PC-9 (cell line): ENCODE measurements at regions not wholly inside any gene's neighbourhood (a gene's known extent, or its start where the extent isn't known, plus 50 kb on each side); places are given as distances from the start of the nearest gene placed in this dataset.

ENCODE experiments used
- CTCF ChIP-seq: fragments of 200-600 bp; sonication (generic); conservative IDR thresholded peaks from 2 replicates; pipeline ENCODE4 v1.6.1; 2017; ENCODE audit warnings: mixed run types, antibody characterized with exemption, mild to moderate bottlenecking, moderate library complexity
- EZH2 ChIP-seq: fragments of 200-600 bp; sonication (generic); IDR thresholded peaks from 2 replicates; pipeline ENCODE4 v1.8.0; 2017; ENCODE audit warnings: antibody characterized with exemption, low read depth

- TF ChIP-seq CTCF (no peak), EZH2 (no peak)
These were observed 566.5 kb upstream of the PKN2 start for GRCh38 chr1:88117597-88117996.
